Glutamatergic neuron (in vitro differentiated cells): ENCODE measurements at regions not wholly inside any gene's neighbourhood (a gene's known extent, or its start where the extent isn't known, plus 50 kb on each side); places are given as distances from the start of the nearest gene placed in this dataset.

Experiments used
- DNase-seq: peaks from one replicate; pipeline ENCODE4 v3.0.0; 2022
- H3K27ac Mint-ChIP-seq: one replicate; pipeline ENCODE4 v1.8.0; 2020; ENCODE audit warnings: mild to moderate bottlenecking, mixed read lengths, inconsistent platforms; ENCODE audit not compliant: unreplicated experiment
- H3K27me3 Mint-ChIP-seq: one replicate; pipeline ENCODE4 v1.8.0; 2020; ENCODE audit warnings: mild to moderate bottlenecking, moderate library complexity, mixed read lengths, inconsistent platforms; ENCODE audit not compliant: unreplicated experiment
- H3K36me3 Mint-ChIP-seq: one replicate; pipeline ENCODE4 v1.8.0; 2020; ENCODE audit warnings: mild to moderate bottlenecking, mixed read lengths, inconsistent platforms; ENCODE audit not compliant: unreplicated experiment
- H3K4me1 Mint-ChIP-seq: one replicate; pipeline ENCODE4 v1.8.0; 2020; ENCODE audit warnings: mild to moderate bottlenecking, low read depth, mixed read lengths, inconsistent platforms; ENCODE audit not compliant: unreplicated experiment
- H3K4me3 Mint-ChIP-seq: one replicate; pipeline ENCODE4 v1.8.0; 2020; ENCODE audit warnings: mild to moderate bottlenecking, mixed read lengths, inconsistent platforms; ENCODE audit not compliant: unreplicated experiment
- H3K9me3 Mint-ChIP-seq: one replicate; pipeline ENCODE4 v1.8.0; 2020; ENCODE audit warnings: mild to moderate bottlenecking, moderate library complexity, mixed read lengths, inconsistent platforms; ENCODE audit not compliant: unreplicated experiment
- CTCF ChIP-seq: fragments of 200-600 bp; sonication (generic); IDR thresholded peaks from one replicate; pipeline ENCODE4 v1.5.0; 2021; ENCODE audit not compliant: partially characterized antibody, unreplicated experiment

- no peaks in the 10 kb centered on the region for H3K9me3 Mint-ChIP-seq
- no peak for TF ChIP-seq CTCF
- H3K27me3 Mint-ChIP-seq, result peaks cover 2% of the 10 kb centered on the region
- no peak for DNase-seq
- H3K4me3 Mint-ChIP-seq, result no peak overlapping the region
- H3K36me3 Mint-ChIP-seq, result peaks cover 7% of the 10 kb centered on the region
- H3K27ac Mint-ChIP-seq, result no peak overlapping the region
- H3K4me1 Mint-ChIP-seq, result peaks cover 11% of the 10 kb centered on the region
These were observed 209.1 kb downstream of the DACT1 start for GRCh38 chr14:58846682-58847465.

- H3K4me1 Mint-ChIP-seq, result peaks cover 11% of the 10 kb centered on the region
- H3K4me3 Mint-ChIP-seq, result no peak overlapping the region
- H3K27me3 Mint-ChIP-seq, result peaks cover 2% of the 10 kb centered on the region
- no peak overlapping the region for H3K27ac Mint-ChIP-seq
- no peak for DNase-seq
- H3K9me3 Mint-ChIP-seq, result no peaks in the 10 kb centered on the region
- H3K36me3 Mint-ChIP-seq, result peaks cover 8% of the 10 kb centered on the region
- TF ChIP-seq CTCF, result no peak
These were observed 210.6 kb downstream of the DACT1 start for GRCh38 chr14:58848365-58848764.

GRCh38 chr14:58849601-58850000 lies 211.8 kb downstream of the DACT1 start:
- DNase-seq, result no peak
- Mint-ChIP-seq H3K27me3 (peaks cover 2% of the 10 kb centered on the region), H3K4me3 (no peak overlapping the region), H3K27ac (no peak overlapping the region), H3K36me3 (peaks cover 8% of the 10 kb centered on the region), H3K9me3 (no peaks in the 10 kb centered on the region), H3K4me1 (peaks cover 11% of the 10 kb centered on the region)
- TF ChIP-seq CTCF, result no peak

- peaks cover 8% of the 10 kb centered on the region for H3K36me3 Mint-ChIP-seq
- no peaks in the 10 kb centered on the region for H3K9me3 Mint-ChIP-seq
- H3K27me3 Mint-ChIP-seq, result peaks cover 2% of the 10 kb centered on the region
- no peak for DNase-seq
- no peak for TF ChIP-seq CTCF
- H3K4me3 Mint-ChIP-seq, result no peak overlapping the region
- H3K4me1 Mint-ChIP-seq, result peaks cover 11% of the 10 kb centered on the region
- no peak overlapping the region for H3K27ac Mint-ChIP-seq
These were observed 212.2 kb downstream of the DACT1 start for GRCh38 chr14:58850011-58850410.

GRCh38 chr14:58861586-58861985 lies 223.8 kb downstream of the DACT1 start:
- Mint-ChIP-seq H3K27me3 (peaks cover 2% of the 10 kb centered on the region), H3K9me3 (peaks cover 11% of the 10 kb centered on the region), H3K27ac (no peak overlapping the region)

More at GRCh38 chr14:58861586-58861985, 223.8 kb downstream of the DACT1 start:
- DNase-seq, result no peak
- Mint-ChIP-seq H3K36me3 (peaks cover 42% of the 10 kb centered on the region), H3K4me3 (no peak overlapping the region), H3K4me1 (peaks cover 5% of the 10 kb centered on the region)
- TF ChIP-seq CTCF, result no peak
